HCT116 (cell line): ENCODE measurements at regions not wholly inside any gene's neighbourhood (a gene's known extent, or its start where the extent isn't known, plus 50 kb on each side); places are given as distances from the start of the nearest gene placed in this dataset.

ENCODE experiments used
- ATAC-seq: fragments of 200-7000 bp; cut with Tn5 transposase; 2 replicates; pipeline ENCODE4 v1.9.1; 2020; ENCODE audit warnings: mild to moderate bottlenecking, moderate library complexity
- BruUV-seq: library from RNA; stranded (reverse); fragments of 400-500 nt; replicated peaks from 2 replicates; lab custom pipeline; 2021; lab: Mats Ljungman, UMichigan
- CTCF ChIA-PET: fragments of 300-600 bp; sonication (Branson Sonifier 250); formaldehyde crosslinking; loops from one replicate; lab custom pipeline; 2021; ENCODE audit warnings: antibody characterized with exemption; lab: Charles Lee
- POLR2A ChIA-PET: fragments of 300-600, 350-600 bp; sonication (Branson Sonifier 250); formaldehyde crosslinking; loops from one replicate; lab custom pipeline; 2021; ENCODE audit warnings: antibody characterized with exemption; lab: Charles Lee
- RAD21 ChIA-PET, 2 experiments: fragments of 300-600 bp; sonication (Branson Sonifier 250); formaldehyde crosslinking; loops; one replicate each; lab custom pipeline; 2023; ENCODE audit warnings: low total read pairs in 2 of 2; ENCODE audit not compliant: uncharacterized antibody in 2 of 2, unreplicated experiment in 2 of 2, low non-redundant PET in 1 of 2; lab: Charles Lee
- DNase-seq: peaks from one replicate; pipeline ENCODE4 v3.0.0-alpha.2; 2010; ENCODE audit warnings: low read depth, low spot score
- H2AFZ ChIP-seq: fragments of 200-600 bp; shearing (Covaris generic), sonication (generic); 2 replicates; pipeline ENCODE4 v1.6.1; 2017; ENCODE audit warnings: low read depth, mixed run types, mixed read lengths, antibody characterized with exemption, low read length; ENCODE audit not compliant: poor library complexity, severe bottlenecking
- H3K27ac ChIP-seq: 2 replicates; pipeline ENCODE4 v1.5.1; 2012; ENCODE audit warnings: low read depth, low read length
- H3K27me3 ChIP-seq: fragments of 200-600 bp; sonication (generic); 2 replicates; pipeline ENCODE4 v1.6.1; 2016; ENCODE audit warnings: mixed run types, low read length, mixed read lengths; ENCODE audit not compliant: insufficient read depth
- H3K36me3 ChIP-seq, 2 experiments: fragments of 200-500 bp in 1 of 2; fragments of 200-600 bp in 1 of 2; sonication (Bioruptor generic) in 1 of 2; sonication (generic) in 1 of 2; 2 replicates each; pipeline versions ENCODE4 v1.5.1 to v1.6.1; 2014 to 2016; ENCODE audit warnings: low read length in 2 of 2, inconsistent platforms in 1 of 2, mixed read lengths in 1 of 2, mixed run types in 1 of 2; ENCODE audit not compliant: insufficient read depth in 2 of 2, control insufficient read depth in 1 of 2
- H3K4me1 ChIP-seq, 2 experiments: fragments of 200-600 bp in 1 of 2; sonication (generic) in 1 of 2; 2 replicates each; pipeline versions ENCODE4 v1.5.1 to v1.6.1; 2012 to 2017; ENCODE audit warnings: low read length in 2 of 2, inconsistent platforms in 1 of 2, mild to moderate bottlenecking in 1 of 2, mixed read lengths in 1 of 2, mixed run types in 1 of 2, moderate library complexity in 1 of 2; ENCODE audit not compliant: insufficient read depth in 2 of 2, control insufficient read depth in 1 of 2
- H3K4me2 ChIP-seq: fragments of 200-600 bp; sonication (generic); 2 replicates; pipeline ENCODE4 v1.6.1; 2017; ENCODE audit warnings: mixed run types, low read length, mixed read lengths
- H3K4me3 ChIP-seq, 2 experiments: fragments of 200-600 bp in 1 of 2; sonication (generic) in 1 of 2; replicated peaks in 1 of 2; 2 replicates each; pipeline ENCODE4 v1.5.1; 2011 to 2016; ENCODE audit warnings: low read length in 2 of 2, control low read depth in 1 of 2, low read depth in 1 of 2, mild to moderate bottlenecking in 1 of 2, mixed read lengths in 1 of 2, mixed run types in 1 of 2
- H3K79me2 ChIP-seq: fragments of 200-600 bp; sonication (generic); 2 replicates; pipeline ENCODE4 v1.6.1; 2017; ENCODE audit warnings: mild to moderate bottlenecking, mixed run types, low read length, moderate library complexity, mixed read lengths; ENCODE audit not compliant: insufficient read depth
- H3K9ac ChIP-seq: fragments of 200-600 bp; sonication (generic); 2 replicates; pipeline ENCODE4 v1.6.1; 2016; ENCODE audit warnings: low read length, mixed read lengths
- H3K9me2 ChIP-seq: fragments of 200-600 bp; sonication (generic), shearing (Covaris generic); 2 replicates; pipeline ENCODE4 v1.6.1; 2017; ENCODE audit warnings: mixed run types, mild to moderate bottlenecking, moderate library complexity; ENCODE audit not compliant: insufficient read depth
- H3K9me3 ChIP-seq, 2 experiments: fragments of 200-500 bp in 1 of 2; fragments of 200-600 bp in 1 of 2; sonication (Bioruptor generic) in 1 of 2; sonication (generic) in 1 of 2; 2 replicates each; pipeline ENCODE4 v1.6.1; 2014 to 2017; ENCODE audit warnings: low read length in 2 of 2, mixed read lengths in 2 of 2, inconsistent platforms in 1 of 2, low read depth in 1 of 2, mild to moderate bottlenecking in 1 of 2, mixed run types in 1 of 2, moderate library complexity in 1 of 2; ENCODE audit not compliant: control insufficient read depth in 1 of 2, insufficient read depth in 1 of 2
- H4K20me1 ChIP-seq: fragments of 200-600 bp; sonication (generic), shearing (Covaris generic); 2 replicates; pipeline ENCODE4 v1.6.1; 2017; ENCODE audit warnings: mixed run types, mild to moderate bottlenecking, moderate library complexity; ENCODE audit not compliant: insufficient read depth
- ATF3 ChIP-seq: IDR thresholded peaks from 2 replicates; pipeline ENCODE4 v1.6.1; 2012
- CBX3 ChIP-seq: IDR thresholded peaks from 2 replicates; pipeline ENCODE4 v1.6.1; 2012; ENCODE audit warnings: low read depth
- CEBPB ChIP-seq: IDR thresholded peaks from 2 replicates; pipeline ENCODE4 v1.6.1; 2012; ENCODE audit warnings: low read depth
- EGR1 ChIP-seq: IDR thresholded peaks from 2 replicates; pipeline ENCODE4 v1.6.1; 2012; ENCODE audit warnings: low read depth
- ELF1 ChIP-seq: IDR thresholded peaks from 2 replicates; pipeline ENCODE4 v1.6.1; 2012; ENCODE audit warnings: low read depth, borderline replicate concordance
- EZH2 ChIP-seq: fragments of 200-600 bp; sonication (generic); IDR thresholded peaks from 2 replicates; pipeline ENCODE4 v1.6.1; 2017; ENCODE audit warnings: antibody characterized with exemption, mixed run types
- EZH2phosphoT487 ChIP-seq: fragments of 200-600 bp; IDR thresholded peaks from 2 replicates; pipeline ENCODE4 v1.6.1; 2018; ENCODE audit warnings: antibody characterized with exemption, borderline replicate concordance
- FOSL1 ChIP-seq: IDR thresholded peaks from 2 replicates; pipeline ENCODE4 v1.6.1; 2012; ENCODE audit warnings: low read depth
- JUND ChIP-seq: IDR thresholded peaks from 2 replicates; pipeline ENCODE4 v1.6.1; 2012
- MAX ChIP-seq: IDR thresholded peaks from 2 replicates; pipeline ENCODE4 v1.6.1; 2012
- POLR2A ChIP-seq: IDR thresholded peaks from 2 replicates; pipeline ENCODE4 v1.7.0; 2011; ENCODE audit warnings: borderline replicate concordance; ENCODE audit not compliant: insufficient read depth, insufficient read length; ENCODE audit errors: extremely low read depth
- POLR2AphosphoS5 ChIP-seq: IDR thresholded peaks from 2 replicates; pipeline ENCODE4 v1.6.1; 2011; ENCODE audit warnings: mild to moderate bottlenecking, low read depth, low read length, moderate library complexity
- RAD21 ChIP-seq: IDR thresholded peaks from 2 replicates; pipeline ENCODE4 v1.6.1; 2012; ENCODE audit warnings: low read depth, mild to moderate bottlenecking
- SIN3A ChIP-seq: IDR thresholded peaks from 2 replicates; pipeline ENCODE4 v1.6.1; 2012; ENCODE audit warnings: low read depth
- SRF ChIP-seq: IDR thresholded peaks from 2 replicates; pipeline ENCODE4 v1.6.1; 2012; ENCODE audit warnings: low read depth
- YY1 ChIP-seq: IDR thresholded peaks from 2 replicates; pipeline ENCODE4 v1.6.1; 2011; ENCODE audit warnings: low read length, low read depth, moderate library complexity, mild to moderate bottlenecking; ENCODE audit not compliant: insufficient replicate concordance; ENCODE audit errors: extremely low read depth
- ZBTB33 ChIP-seq: IDR thresholded peaks from 2 replicates; pipeline ENCODE4 v1.6.1; 2011; ENCODE audit warnings: mild to moderate bottlenecking, low read length, moderate library complexity; ENCODE audit not compliant: insufficient replicate concordance; ENCODE audit errors: extremely low read depth
- ZFX ChIP-seq: fragments of 450-650 bp; IDR thresholded peaks from 2 replicates; pipeline ENCODE4 v1.6.1; 2017
- ZNF274 ChIP-seq: fragments of 200-500 bp; sonication (Bioruptor generic); IDR thresholded peaks from 2 replicates; pipeline ENCODE4 v1.6.1; 2014; ENCODE audit warnings: mild to moderate bottlenecking, low read depth, low read length, inconsistent platforms
- intact Hi-C: fragments of 100-400 bp; cut with micrococcal nuclease; formaldehyde crosslinking; loops from 2 replicates; pipeline ENCODE4 v1.10.0; 2022

- TF ChIP-seq ZBTB33 = no peak
- TF ChIP-seq POLR2A = no peak
- no peak for TF ChIP-seq ATF3
- TF ChIP-seq FOSL1 = no peak
- no peak for TF ChIP-seq YY1
- TF ChIP-seq, all 23 proteins: peak for 0
Observed at GRCh38 chr18:28690836-28691495, 514.0 kb upstream of the CDH2 start (continued).

- H2AFZ ChIP-seq = no peak overlapping the region
- H3K4me1 ChIP-seq = no peaks in the 10 kb centered on the region
- BruUV-seq = no TSS peak
- no peaks in the 10 kb centered on the region for H3K9me2 ChIP-seq
- no peak for DNase-seq
- intact Hi-C loops = no loop called here
- ChIA-PET RAD21 (no interaction called here), POLR2A (no interaction called here), CTCF (no interaction called here)
- no peak overlapping the region for H3K27ac ChIP-seq
- H3K9ac ChIP-seq = no peak overlapping the region
- H3K36me3 ChIP-seq = no peaks in the 10 kb centered on the region
- no peak overlapping the region for H3K4me2 ChIP-seq
- no peaks in the 10 kb centered on the region for H3K9me3 ChIP-seq
- H4K20me1 ChIP-seq = no peaks in the 10 kb centered on the region
- no peaks in the 10 kb centered on the region for H3K79me2 ChIP-seq
- no peaks in the 10 kb centered on the region for H3K27me3 ChIP-seq
- TF ChIP-seq SRF (no peak), RAD21 (no peak), CBX3 (no peak), ATF3 (no peak), SIN3A (no peak), YY1 (no peak), JUND (no peak), EGR1 (no peak), MAX (no peak), ZFX (no peak), FOSL1 (no peak), ELF1 (no peak), ZNF274 (no peak), EZH2 (no peak), ZBTB33 (no peak), POLR2AphosphoS5 (no peak), CEBPB (no peak), EZH2phosphoT487 (no peak)
- ATAC-seq = no peak
- no peak overlapping the region for H3K4me3 ChIP-seq
Observed at GRCh38 chr18:28690100-28690499, 513.2 kb upstream of the CDH2 start.
